GM21786 (cell line): ENCODE measurements at regions not wholly inside any gene's neighbourhood (a gene's known extent, or its start where the extent isn't known, plus 50 kb on each side); places are given as distances from the start of the nearest gene placed in this dataset.

Source experiments
- ATAC-seq: cut with Tn5 transposase; IDR thresholded peaks from one replicate; pipeline ENCODE4 v1.9.1; 2021; ENCODE audit not compliant: unreplicated experiment

DNA sequence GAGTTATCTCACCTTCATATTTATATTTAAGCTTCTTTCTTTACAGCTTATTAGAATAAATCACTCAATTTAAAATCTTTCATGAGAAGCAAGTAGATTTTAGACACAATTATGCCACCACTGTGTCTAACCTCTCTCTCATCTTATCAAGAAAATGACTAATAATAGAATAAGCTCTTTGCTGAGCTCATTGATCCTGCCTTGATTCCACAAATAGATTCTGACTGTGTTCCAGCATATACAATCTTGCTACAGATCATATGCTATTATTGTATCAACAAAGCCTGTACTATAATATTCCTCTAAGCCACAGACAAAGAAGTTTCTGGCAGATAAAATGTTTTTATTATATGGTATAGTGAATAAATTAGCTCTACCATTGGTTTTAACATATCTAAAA is 168.7 kb upstream of the GULP1 start:
- no peak for ATAC-seq

DNA sequence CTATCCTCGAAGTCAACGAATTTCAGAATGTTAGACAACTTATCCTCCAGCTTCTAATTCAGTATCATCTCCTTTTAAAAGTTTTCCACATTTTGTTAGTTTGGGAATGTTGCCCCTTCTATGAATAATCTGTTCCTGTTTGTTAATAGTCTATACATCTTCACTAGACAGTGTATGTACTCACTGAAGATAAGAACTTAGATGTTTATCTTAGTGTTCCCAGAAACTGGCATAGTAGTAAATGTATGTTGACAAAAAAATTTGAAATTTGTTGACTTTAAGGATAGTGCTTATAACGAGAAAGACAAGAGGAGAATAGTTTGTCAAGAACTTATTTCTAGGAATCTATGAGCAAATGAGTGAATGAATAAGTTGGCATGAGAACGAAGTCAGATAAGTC is 162.0 kb upstream of the GULP1 start:
- no peak for ATAC-seq

DNA sequence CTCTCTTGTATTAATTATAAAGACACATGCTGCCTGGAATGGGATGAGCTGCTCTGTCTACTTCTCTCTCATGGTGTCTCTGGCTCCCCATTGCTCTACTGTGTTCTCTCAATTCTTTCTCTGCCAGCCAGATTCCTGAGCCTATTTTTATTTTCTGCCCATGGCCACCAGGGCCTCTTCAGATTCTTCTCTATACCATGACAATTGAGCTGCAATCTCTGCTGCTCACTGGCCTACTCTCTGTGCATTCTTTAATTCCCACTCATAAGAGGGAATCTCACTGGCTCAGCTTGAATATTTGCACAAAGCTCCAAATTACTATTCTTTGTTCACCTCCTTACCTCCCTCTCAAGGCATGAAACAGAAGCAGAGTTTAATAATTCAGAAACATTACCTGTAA is 161.4 kb upstream of the GULP1 start:
- ATAC-seq, result no peak

DNA sequence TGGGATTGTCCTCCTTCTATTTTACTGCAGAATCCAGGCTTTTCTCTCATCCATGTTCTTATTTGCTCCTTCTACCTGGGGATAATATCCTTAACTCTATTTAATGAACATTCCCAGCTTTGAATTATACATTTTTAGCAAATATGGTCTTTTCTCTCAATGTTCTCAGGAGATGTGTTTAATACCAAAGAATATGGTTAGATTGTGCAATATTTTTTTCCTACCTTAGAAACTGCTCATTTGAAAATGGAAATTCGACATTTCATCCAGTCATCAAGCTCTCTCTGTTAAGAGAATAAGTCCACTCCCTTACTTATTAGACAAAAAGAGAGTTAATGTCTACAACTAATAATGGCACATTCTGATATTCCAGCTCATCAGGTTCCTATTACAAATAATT is 160.4 kb upstream of the GULP1 start:
- ATAC-seq, result no peak

DNA sequence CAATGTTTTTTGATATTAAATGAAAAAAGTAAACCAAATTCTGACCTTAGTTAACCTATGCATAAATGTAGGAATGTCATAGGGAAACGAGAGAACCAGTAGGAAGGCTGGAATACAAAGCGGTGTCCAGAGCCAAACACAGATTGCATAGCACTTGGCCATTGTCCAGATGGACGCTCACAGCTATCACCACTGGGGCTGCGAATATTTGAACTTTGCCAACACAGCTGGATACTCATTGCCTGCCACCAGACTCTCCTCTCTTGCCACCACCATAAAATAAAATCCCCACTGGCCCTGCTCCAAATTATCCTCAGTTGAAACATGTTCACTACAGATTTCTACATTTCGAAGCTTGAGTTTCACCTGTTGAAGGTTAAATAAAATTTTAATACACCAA is 159.3 kb upstream of the GULP1 start:
- ATAC-seq, result no peak

DNA sequence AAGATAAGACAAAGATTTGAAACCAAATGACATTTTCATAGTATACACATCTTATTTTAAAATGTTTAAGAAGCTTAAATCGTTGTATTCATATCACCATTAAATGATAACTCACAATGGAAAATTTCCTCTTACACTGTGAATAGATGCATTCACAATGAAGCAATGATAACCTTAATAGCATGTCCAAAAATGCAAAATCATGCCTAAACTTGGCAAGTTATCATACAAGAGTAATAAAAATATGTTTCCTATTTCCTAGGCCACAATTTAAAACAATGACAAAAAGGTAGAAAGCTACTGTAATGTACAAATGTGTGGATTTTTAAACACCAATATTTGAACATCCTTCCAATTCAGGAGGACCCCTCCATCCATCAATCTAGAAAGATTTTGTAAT is 157.4 kb upstream of the GULP1 start:
- ATAC-seq, result no peak

DNA sequence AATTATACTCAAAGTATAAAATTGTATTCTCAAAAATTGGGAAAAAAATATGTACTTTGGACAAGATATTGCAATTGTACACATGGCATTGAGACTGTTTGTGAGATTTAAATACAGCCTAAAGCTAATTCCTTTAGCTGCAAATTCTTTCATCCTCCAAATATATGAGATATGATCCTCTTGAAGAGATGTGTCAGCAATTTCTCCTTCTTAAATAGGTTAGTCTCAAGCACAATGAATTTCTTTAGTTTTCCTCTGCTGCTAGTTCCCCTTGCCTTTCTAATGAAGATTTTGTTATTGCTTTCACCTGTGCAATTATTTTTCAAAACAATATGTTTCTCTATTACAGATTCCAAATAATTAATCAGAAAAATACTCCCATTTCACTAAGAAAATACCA is 153.4 kb upstream of the GULP1 start:
- ATAC-seq, result no peak

DNA sequence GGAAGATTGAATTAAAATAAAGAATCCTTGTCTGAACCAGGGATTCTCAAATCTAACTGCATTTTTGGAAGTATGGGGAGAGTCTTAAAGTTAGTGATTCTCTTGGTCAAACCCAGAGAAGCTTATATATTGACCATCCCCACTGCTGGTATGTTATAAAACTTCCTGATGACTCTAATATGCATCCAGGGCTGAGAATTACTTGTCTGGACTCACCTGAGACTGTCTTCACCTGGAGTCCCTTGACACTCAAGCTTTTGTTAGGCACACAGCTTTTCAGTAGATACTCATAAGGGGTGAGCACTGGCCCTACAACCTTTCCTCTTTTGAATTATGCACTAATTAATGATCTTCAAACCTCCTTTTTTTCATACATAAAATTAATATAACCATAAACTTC is 149.6 kb upstream of the GULP1 start:
- no peak for ATAC-seq

DNA sequence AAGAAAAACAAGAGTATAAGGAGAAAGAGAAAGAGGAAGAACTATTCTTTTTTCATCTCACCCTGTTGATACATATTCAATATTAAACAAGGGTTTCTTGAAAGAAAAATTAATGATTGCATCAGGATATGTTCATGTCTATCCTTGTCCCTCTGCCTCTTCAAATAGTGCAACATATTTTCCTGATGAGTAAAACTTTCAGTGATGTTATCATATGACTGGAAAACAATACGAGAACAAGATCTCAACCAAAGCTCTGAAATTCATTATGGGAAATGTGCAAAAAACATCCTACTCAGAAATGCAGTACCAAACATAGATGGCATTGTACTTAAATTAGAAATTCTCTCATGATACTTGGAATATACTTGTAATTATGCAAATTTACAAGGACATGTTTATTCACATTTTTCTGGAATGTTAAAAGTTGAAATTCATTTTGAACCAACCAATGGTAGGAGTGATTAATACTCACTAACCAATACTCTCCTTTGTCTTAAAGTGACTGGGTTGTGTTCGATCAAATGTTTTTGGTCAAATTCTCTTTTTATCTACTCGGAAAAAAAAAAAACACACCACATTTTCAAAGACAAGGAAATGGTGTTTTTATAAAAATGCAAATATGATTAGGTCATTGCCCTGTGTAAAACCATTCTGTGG is 148.9 kb upstream of the GULP1 start:
- no peak for ATAC-seq

DNA sequence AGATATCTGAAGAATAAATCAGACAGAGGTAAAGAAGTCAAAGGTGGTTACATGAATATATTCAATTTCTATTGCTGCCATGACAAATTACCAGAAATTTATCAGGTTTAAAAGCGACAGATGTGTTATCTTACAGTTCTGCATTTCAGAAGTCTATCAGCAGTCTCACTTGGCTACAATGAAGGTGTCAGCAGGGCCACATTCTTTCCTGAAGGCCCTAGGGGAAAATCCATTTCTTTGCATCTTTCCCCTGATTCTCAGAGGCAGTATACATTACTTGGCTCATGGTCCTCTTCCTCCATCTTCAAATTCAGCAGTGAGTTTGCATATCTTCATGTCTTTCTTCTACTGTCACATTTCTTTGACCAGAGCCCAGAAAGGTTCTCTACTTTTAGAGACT is 145.8 kb upstream of the GULP1 start:
- no peak for ATAC-seq

DNA sequence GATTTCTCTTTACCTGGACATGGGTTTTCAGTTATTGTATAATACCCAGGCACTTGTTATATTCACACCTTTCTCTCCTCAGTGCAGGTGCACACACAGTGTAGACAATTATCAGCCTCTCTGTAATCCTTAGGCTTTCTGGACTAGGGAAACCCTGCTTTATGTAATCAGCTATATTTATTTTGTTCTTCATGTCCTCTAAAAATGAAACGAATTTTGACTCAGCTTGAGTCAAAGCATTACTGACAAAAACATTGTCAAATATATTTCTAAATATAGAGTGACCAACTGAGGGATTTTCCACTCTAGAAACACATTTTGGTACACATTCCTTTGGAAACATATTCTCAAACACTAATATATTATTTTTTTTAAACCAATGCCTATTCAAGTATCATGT is 144.8 kb upstream of the GULP1 start:
- no peak for ATAC-seq

DNA sequence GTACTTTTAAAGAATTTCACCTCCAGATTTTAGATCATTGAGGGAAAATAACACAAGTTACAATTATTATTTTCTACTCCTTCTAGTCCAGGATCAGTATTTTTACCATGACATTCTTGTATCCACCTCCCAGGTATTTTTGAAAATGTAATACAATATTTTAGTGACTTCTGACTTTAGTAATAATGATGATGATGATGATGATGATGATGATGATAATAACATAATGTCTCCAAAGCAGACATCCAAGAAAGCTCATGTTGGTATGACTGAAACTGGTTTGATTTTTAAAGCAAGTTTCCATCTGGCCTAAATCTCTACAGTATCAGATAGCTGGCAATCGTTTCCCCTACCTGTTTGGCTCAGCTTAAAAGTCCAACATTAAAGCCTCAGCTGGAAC is 140.0 kb upstream of the GULP1 start:
- no peak for ATAC-seq

DNA sequence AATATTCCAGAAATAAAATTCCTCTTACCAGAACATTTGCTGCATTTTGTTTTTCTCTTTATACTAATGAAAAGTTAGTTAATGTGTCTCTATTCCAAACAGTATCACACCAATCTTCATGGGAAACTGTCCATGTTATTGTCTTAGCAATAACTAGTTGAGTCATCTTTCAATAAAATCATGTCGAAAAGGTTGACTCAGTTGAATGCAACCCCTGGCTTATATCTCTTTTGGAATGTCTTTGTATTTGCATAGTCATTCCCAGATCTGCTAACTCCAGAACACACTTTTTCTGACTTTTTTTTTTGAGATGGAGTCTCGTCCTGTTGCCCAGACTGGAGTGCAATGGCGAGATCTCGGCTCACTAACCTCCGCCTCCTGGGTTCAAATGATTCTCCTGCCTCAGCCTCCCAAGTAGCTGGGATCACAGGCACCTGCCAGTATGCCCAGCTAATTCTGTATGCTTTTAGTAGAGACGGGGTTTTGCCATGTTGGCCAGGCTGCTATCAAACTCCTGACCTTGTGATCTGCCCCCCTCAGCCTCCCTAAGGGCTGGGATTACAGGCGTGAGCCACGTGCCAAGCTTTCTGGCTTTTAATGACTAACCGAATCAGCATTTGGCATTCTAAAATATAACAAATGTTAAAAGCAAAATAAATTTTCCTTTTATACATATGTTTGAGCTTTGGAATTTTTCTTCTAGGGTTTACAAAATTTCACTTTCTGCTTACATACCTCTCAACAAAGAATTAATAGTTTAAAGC is 133.2 kb upstream of the GULP1 start:
- no peak for ATAC-seq

DNA sequence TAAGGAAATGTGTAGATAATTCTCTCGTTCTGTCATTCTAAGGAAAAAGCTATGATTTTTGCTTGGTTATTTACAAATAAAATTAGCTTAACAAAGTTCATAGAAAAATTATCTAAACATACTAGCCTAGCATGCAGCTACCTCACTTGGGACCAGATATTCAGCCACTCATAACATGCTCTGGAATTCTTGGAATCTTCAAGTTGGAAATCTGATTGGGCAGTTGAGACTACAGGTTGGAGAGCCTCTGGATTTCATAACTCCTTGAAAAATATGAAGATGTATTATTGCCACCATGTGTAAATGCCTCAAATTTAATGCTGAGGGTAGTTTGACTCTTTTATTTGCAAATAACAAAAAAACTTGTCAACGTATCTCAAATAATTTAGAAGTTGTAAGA is 132.2 kb upstream of the GULP1 start:
- ATAC-seq, result no peak

DNA sequence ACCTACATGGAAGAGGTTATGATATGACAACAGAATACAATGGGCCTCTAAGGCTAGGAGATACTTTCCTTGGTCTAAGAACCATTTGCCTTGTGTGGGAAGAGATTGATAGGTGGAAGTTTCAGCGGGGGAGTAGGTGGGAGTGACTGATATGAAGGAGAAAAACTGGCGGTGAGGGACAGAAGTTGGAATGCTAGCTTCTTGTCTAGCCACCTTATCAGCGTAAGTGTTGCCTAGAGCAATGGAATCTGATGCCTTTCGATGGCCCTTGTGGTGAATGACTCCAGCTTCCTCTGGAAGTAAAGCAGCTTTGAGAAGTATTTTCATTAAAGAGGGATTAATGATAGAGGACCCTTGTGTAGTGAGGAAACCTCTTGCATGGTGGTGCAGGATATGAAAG is 121.3 kb upstream of the GULP1 start:
- ATAC-seq, result no peak

DNA sequence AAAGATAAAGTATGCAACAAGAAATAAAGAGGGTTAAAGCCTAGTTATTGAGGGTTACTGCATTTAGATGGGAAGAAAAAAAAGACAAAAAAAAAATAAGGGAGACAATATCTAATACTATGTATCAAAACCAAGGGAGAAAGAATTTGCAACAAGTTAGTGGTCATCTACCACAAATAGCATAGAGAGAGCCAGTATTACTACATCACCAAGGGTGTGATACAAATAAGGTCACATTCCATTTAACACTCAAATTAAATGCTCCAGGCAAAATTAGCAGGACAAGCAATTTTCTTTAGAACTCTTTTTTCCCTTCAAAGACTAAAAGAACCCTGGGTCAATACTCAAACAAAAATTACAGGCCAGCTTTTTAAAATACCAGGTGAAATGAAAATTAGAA is 115.1 kb upstream of the GULP1 start:
- ATAC-seq, result no peak

DNA sequence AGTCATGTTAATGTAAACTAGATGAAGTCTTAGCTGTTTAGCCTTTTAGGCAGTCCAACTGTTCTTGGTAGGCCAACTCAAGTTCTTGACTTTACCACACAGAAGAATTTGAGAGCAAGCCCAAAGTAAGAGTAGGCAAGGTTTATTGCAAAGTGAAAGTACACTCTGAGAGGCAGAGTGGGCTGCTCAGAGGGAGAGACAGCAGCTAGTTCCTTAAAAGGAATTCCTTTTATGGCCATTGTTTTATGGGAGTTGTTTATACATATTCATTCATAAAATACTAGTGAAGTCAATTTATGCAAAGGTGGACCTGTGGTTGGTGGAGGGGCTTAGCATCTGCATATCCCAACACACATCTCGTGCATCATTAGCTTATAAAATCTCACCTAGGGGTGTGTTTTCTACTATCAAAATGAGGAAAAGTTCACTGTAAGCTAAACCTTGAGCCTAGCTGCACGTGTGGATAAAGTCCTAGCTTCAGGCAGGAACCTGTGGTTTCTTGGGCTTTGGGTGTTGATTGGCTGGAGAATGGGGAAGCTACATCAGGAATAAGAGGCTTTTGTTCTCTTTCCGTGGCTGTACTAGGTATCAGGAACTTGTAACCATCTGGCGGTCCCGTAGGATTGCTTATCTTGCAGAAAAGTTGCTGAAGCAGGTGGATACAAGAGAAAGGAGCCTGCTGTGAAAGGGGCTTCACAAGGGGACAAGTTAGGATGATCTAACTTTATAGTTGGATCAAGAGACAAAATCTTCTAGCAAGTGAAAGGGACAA is 110.4 kb upstream of the GULP1 start:
- ATAC-seq, result no peak

DNA sequence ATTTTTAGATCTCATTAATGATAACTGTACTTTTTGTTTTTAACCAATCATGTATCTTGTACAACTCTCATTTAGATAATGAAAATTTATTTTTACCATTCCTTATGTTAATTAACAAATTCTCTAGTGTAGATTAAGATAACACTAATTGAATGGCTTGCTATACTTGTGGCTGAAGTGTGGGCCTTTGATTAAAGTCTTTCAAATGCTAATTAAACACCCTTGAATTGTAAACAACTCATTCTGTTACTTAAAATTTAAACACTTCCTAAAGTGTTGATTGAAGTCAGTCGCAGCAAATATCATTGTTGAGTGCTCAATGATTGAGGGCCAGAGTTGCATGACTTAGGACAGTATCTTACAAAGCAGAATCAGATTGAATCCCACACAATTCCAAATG is 109.8 kb upstream of the GULP1 start:
- ATAC-seq, result no peak

DNA sequence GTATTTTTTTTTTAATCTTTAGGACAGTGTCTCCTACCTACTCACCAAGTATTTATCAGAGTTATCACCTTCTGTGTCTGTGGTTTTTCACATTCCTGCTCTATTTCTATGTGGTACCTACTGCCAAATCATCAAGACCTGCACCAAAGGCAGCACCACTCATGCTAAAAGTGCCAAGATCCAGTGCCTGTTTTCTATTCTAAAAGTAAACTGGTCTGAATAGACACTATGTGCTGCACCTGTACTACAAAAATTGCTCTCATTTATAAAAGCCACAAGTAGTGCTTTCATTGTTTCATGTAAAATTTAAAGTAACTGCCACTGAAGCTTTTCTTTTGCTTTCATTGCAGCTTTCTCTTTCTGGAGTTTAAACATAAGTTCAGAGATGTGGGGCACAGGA is 103.9 kb upstream of the GULP1 start:
- ATAC-seq, result no peak

DNA sequence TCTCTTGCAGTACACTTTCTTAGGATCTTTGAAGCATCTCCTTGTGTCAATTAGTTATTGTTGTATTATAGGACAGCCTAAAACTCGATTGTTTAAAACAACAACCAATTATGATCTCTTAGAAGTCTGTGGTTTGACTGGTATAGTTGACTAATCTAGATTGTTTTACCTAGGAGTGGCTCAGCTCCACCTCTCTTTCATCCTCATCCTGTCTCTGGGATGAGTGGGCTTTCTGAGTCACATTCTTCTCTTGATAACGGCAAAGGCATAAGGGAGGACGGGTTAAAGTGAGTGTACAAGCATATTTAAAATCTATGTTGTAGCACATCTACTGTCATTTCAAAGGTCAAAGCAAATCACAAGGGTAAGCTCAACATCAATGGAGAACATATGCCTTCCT is 102.3 kb upstream of the GULP1 start:
- ATAC-seq, result no peak

DNA sequence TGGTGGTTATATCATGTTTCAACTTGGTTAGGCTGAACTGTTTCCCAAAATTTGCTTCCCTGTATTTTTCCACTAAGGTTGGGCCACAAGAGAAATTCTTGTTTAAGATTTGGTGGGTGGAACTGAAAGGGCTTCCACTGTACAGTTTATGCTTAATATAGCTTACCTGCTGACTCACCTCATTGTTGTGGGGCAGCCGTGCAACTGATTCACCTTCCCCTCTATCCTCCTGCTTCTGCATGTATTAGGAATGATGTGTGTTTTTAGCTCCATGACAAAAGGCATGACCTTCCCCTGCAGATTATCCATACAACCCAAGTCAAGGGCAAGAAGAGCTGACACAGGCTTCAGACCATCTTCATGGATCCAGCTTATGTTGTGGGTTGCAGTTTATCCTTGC is 98.4 kb upstream of the GULP1 start:
- no peak for ATAC-seq

DNA sequence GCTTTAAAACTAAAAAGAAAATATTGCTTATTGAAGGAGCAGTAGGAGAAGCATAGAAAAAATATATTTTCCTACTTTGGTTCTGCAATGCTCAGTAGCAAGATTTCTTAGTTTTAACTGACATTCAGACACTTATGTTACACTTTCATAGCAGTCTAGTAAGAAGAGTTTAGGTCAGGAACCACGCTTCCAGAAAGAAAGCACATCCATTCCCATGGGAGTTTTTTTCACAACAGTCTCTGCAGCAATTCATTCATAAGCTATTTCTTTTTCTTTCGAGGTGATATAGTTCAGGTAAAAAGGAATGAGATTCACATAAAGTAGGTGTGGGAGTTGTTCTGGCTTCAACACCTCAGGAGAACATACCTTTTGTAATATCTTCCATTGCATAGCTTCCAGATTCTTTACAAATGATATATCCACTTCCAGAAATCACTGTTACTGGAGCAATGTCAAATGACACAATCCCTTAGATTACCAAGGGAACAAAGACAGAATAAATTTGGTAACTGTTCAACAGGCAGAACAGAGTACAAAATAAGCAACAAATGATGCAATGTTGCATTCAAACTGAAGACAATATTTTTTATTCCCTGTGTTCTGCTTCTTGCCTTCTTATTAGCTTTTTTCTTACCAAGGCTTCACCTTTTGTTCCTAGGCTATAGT is 95.2 kb upstream of the GULP1 start:
- ATAC-seq, result no peak
